ENCODE measurements at regions not wholly inside any gene's neighbourhood (a gene's known extent, or its start where the extent isn't known, plus 50 kb on each side); places are given as distances from the start of the nearest gene placed in this dataset.
A peak's percentile ranks its signal among the peaks of the same experiment; 100 is the strongest.

DNA sequence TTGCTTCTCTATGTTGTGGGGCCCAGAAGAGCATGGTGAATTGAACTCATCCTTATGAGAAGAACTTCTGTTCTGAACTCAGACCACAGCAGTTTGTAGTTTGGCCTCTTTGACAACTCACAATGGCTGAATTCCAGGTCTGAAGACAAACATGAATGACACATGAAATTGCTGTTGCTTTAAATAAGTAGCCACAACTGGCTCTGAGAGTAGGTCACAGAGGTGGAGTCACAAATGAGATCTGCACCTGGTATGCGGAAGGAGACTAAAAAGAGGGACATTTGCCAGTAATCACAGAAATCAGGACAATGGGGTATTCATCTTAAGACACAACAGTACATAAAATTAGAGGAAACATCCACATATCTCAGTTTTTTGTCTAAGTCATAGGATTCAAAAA lies 290.3 kb upstream of the MMADHC start:
- ATAC-seq = no peak
- Histone ChIP-seq H3K79me2 (ENCODE audit: insufficient read depth, low read length) (no peaks in the 10 kb centered on the region), H4K20me1 (ENCODE audit: insufficient read depth) (no peaks in the 10 kb centered on the region), H3K9ac (ENCODE audit: low read length) (no peak overlapping the region), H3K4me3 (replicated peaks in 1 of 2; ENCODE audit: low read depth in 1 of 2, low read length in 2 of 2) (no peak overlapping the region), H3K9me2 (ENCODE audit: insufficient read depth) (no peaks in the 10 kb centered on the region), H2AFZ (ENCODE audit: low read depth, low read length, poor library complexity, severe bottlenecking) (no peak overlapping the region), H3K27ac (ENCODE audit: low read depth, low read length) (no peak overlapping the region), H3K4me1 (ENCODE audit: control insufficient read depth in 1 of 2, insufficient read depth in 2 of 2, low read length in 2 of 2) (no peaks in the 10 kb centered on the region), H3K27me3 (ENCODE audit: insufficient read depth, low read length) (no peaks in the 10 kb centered on the region), H3K4me2 (ENCODE audit: low read length) (no peak overlapping the region), H3K9me3 (ENCODE audit: control insufficient read depth in 1 of 2, insufficient read depth in 1 of 2, low read depth in 1 of 2, low read length in 2 of 2) (no peaks in the 10 kb centered on the region), H3K36me3 (ENCODE audit: control insufficient read depth in 1 of 2, insufficient read depth in 2 of 2, low read length in 2 of 2) (no peaks in the 10 kb centered on the region)
- ChIA-PET RAD21 (ENCODE audit: low non-redundant PET in 1 of 2, low total read pairs in 2 of 2, uncharacterized antibody in 2 of 2, unreplicated experiment in 2 of 2) (no interaction called here), CTCF (no interaction called here), POLR2A (no interaction called here)
- DNase-seq (ENCODE audit: low read depth, low spot score) = peak; percentile 13
- TF ChIP-seq, protein P1, sequence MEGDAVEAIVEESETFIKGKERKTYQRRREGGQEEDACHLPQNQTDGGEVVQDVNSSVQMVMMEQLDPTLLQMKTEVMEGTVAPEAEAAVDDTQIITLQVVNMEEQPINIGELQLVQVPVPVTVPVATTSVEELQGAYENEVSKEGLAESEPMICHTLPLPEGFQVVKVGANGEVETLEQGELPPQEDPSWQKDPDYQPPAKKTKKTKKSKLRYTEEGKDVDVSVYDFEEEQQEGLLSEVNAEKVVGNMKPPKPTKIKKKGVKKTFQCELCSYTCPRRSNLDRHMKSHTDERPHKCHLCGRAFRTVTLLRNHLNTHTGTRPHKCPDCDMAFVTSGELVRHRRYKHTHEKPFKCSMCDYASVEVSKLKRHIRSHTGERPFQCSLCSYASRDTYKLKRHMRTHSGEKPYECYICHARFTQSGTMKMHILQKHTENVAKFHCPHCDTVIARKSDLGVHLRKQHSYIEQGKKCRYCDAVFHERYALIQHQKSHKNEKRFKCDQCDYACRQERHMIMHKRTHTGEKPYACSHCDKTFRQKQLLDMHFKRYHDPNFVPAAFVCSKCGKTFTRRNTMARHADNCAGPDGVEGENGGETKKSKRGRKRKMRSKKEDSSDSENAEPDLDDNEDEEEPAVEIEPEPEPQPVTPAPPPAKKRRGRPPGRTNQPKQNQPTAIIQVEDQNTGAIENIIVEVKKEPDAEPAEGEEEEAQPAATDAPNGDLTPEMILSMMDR (IDR thresholded peaks at IDR 0.05 in 2 of 3, conservative IDR thresholded peaks at IDR 0.05 in 1 of 3; ENCODE audit: borderline replicate concordance in 1 of 3, insufficient read depth in 1 of 3, low read depth in 2 of 3, low read length in 2 of 3) = no peak
- TF ChIP-seq CBX3 (IDR thresholded peaks at IDR 0.05; ENCODE audit: low read depth) = no peak
- no peak for TF ChIP-seq CEBPB (IDR thresholded peaks at IDR 0.05; ENCODE audit: low read depth)
- TF ChIP-seq ZNF274 (IDR thresholded peaks at IDR 0.05; ENCODE audit: low read depth, low read length) = no peak
- 0 out of 2 replicates have a peak, but pooled peaks have one; percentile 9 for TF ChIP-seq ELF1 (IDR thresholded peaks at IDR 0.05; ENCODE audit: borderline replicate concordance, low read depth)
- TF ChIP-seq, protein P2, sequence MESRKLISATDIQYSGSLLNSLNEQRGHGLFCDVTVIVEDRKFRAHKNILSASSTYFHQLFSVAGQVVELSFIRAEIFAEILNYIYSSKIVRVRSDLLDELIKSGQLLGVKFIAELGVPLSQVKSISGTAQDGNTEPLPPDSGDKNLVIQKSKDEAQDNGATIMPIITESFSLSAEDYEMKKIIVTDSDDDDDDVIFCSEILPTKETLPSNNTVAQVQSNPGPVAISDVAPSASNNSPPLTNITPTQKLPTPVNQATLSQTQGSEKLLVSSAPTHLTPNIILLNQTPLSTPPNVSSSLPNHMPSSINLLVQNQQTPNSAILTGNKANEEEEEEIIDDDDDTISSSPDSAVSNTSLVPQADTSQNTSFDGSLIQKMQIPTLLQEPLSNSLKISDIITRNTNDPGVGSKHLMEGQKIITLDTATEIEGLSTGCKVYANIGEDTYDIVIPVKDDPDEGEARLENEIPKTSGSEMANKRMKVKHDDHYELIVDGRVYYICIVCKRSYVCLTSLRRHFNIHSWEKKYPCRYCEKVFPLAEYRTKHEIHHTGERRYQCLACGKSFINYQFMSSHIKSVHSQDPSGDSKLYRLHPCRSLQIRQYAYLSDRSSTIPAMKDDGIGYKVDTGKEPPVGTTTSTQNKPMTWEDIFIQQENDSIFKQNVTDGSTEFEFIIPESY (IDR thresholded peaks at IDR 0.05; ENCODE audit: extremely low read depth, insufficient replicate concordance, low read length) = no peak
- no peak for TF ChIP-seq POLR2A (IDR thresholded peaks at IDR 0.05; ENCODE audit: borderline replicate concordance, extremely low read depth, insufficient read depth, insufficient read length)
- peak; percentile 21; the same call in 1 of the 2 replicates for TF ChIP-seq SP1 (IDR thresholded peaks at IDR 0.05; ENCODE audit: low read depth)
- no peak for TF ChIP-seq YY1 (IDR thresholded peaks at IDR 0.05; ENCODE audit: extremely low read depth, insufficient replicate concordance, low read depth, low read length)
- BruUV-seq (replicated peaks) = no TSS peak
- intact Hi-C loops (cut with micrococcal nuclease) = no loop called here
